ENCODE measurements at regions not wholly inside any gene's neighbourhood (a gene's known extent, or its start where the extent isn't known, plus 50 kb on each side); places are given as distances from the start of the nearest gene placed in this dataset.

DNA sequence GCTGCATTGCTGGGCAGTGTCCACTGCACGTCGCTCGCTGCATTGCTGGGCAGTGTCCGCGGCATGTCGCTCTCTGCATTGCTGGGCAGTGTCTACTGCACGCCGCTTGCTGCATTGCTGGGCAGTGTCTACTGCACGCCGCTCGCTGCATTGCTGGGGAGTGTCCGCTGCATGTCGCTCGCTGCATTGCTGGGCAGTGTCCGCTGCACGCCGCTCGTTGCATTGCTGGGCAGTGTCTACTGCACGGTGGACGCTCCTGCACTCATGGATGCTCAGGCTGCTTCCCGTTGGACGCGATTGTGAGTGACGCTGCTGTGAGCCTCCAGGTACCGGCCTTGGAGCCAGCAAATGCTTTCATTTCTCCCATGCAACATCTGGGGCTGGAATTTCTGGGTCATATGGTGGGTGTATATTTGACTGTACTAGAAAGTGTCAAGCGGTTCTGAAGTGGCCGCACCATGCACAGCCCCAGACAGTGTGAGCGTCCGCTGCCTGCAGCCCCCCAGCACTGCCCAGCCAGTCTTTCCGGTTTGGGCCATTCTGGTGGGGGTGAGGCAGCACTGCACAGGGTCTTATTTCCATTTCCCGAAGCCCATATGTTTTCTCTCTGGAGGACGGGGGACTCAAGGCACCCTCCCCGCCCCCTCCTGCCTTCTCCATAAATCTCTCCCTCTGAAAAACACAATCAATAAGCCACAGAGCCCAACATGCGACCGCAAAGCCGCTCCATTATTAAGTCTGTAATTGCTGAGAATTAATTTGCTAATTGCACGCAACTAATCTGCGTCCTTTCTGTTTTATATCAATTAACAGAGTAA lies 97.4 kb downstream of the YTHDF1 start:
- TF ChIP-seq JUN (CRISPR knock-in tag; IDR thresholded peaks at IDR 0.05) (no peak), ESRRA (CRISPR knock-in tag; IDR thresholded peaks at IDR 0.05; ENCODE audit: borderline replicate concordance) (no peak), CBFB (CRISPR knock-in tag; IDR thresholded peaks at IDR 0.05; ENCODE audit: low read depth) (no peak), NR1H2 (CRISPR knock-in tag; IDR thresholded peaks at IDR 0.05) (no peak), FOXP1 (CRISPR knock-in tag; IDR thresholded peaks at IDR 0.05; ENCODE audit: borderline replicate concordance) (no peak)
- TF ChIP-seq, protein P1, sequence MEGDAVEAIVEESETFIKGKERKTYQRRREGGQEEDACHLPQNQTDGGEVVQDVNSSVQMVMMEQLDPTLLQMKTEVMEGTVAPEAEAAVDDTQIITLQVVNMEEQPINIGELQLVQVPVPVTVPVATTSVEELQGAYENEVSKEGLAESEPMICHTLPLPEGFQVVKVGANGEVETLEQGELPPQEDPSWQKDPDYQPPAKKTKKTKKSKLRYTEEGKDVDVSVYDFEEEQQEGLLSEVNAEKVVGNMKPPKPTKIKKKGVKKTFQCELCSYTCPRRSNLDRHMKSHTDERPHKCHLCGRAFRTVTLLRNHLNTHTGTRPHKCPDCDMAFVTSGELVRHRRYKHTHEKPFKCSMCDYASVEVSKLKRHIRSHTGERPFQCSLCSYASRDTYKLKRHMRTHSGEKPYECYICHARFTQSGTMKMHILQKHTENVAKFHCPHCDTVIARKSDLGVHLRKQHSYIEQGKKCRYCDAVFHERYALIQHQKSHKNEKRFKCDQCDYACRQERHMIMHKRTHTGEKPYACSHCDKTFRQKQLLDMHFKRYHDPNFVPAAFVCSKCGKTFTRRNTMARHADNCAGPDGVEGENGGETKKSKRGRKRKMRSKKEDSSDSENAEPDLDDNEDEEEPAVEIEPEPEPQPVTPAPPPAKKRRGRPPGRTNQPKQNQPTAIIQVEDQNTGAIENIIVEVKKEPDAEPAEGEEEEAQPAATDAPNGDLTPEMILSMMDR (IDR thresholded peaks at IDR 0.05): no peak
- TF ChIP-seq, protein P2, sequence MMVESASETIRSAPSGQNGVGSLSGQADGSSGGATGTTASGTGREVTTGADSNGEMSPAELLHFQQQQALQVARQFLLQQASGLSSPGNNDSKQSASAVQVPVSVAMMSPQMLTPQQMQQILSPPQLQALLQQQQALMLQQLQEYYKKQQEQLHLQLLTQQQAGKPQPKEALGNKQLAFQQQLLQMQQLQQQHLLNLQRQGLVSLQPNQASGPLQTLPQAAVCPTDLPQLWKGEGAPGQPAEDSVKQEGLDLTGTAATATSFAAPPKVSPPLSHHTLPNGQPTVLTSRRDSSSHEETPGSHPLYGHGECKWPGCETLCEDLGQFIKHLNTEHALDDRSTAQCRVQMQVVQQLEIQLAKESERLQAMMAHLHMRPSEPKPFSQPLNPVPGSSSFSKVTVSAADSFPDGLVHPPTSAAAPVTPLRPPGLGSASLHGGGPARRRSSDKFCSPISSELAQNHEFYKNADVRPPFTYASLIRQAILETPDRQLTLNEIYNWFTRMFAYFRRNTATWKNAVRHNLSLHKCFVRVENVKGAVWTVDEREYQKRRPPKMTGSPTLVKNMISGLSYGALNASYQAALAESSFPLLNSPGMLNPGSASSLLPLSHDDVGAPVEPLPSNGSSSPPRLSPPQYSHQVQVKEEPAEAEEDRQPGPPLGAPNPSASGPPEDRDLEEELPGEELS (CRISPR knock-in tag; IDR thresholded peaks at IDR 0.05): no peak

Measured in WTC11 (cell line).